ENCODE measurements at regions not wholly inside any gene's neighbourhood (a gene's known extent, or its start where the extent isn't known, plus 50 kb on each side); places are given as distances from the start of the nearest gene placed in this dataset.

DNA sequence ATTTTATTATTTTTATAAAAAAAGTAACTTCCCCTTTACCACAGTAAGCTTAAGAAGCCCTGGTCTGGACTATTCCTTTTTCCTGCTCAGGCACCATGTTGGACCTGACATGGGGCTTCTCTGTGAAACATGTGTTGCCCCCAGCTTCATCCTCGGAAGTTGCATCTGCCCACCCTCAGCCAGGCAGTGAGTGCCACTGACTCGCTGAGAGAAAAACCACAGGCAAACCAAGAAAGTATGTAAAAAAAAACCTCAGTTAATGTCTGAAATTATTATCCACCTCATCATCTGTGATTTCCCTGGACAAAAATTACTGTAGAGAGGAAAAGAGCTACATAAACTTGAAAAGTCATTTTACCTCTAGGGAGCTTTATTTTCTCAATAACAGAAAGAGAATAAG, 109.9 kb upstream of the MCHR2 start:
- no peak overlapping the region for H3K4me3 ChIP-seq
- H3K27ac ChIP-seq (replicated peaks): no peak overlapping the region
- no peaks in the 10 kb centered on the region for H3K9me3 ChIP-seq (replicated peaks)
- H3K27me3 ChIP-seq (ENCODE audit: low read depth): peaks cover 54% of the 10 kb centered on the region
- no peak for DNase-seq
- TF ChIP-seq, protein P1, sequence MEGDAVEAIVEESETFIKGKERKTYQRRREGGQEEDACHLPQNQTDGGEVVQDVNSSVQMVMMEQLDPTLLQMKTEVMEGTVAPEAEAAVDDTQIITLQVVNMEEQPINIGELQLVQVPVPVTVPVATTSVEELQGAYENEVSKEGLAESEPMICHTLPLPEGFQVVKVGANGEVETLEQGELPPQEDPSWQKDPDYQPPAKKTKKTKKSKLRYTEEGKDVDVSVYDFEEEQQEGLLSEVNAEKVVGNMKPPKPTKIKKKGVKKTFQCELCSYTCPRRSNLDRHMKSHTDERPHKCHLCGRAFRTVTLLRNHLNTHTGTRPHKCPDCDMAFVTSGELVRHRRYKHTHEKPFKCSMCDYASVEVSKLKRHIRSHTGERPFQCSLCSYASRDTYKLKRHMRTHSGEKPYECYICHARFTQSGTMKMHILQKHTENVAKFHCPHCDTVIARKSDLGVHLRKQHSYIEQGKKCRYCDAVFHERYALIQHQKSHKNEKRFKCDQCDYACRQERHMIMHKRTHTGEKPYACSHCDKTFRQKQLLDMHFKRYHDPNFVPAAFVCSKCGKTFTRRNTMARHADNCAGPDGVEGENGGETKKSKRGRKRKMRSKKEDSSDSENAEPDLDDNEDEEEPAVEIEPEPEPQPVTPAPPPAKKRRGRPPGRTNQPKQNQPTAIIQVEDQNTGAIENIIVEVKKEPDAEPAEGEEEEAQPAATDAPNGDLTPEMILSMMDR (IDR thresholded peaks at IDR 0.05; ENCODE audit: borderline replicate concordance): no peak
- intact Hi-C loops (cut with micrococcal nuclease): loop anchor here (5.0 kb wide), 1 partner anchor 553 kb away; no protein-coding TSS in a partner anchor
- no peaks in the 10 kb centered on the region for H3K4me1 ChIP-seq
- no peaks in the 10 kb centered on the region for H3K36me3 ChIP-seq

DNA sequence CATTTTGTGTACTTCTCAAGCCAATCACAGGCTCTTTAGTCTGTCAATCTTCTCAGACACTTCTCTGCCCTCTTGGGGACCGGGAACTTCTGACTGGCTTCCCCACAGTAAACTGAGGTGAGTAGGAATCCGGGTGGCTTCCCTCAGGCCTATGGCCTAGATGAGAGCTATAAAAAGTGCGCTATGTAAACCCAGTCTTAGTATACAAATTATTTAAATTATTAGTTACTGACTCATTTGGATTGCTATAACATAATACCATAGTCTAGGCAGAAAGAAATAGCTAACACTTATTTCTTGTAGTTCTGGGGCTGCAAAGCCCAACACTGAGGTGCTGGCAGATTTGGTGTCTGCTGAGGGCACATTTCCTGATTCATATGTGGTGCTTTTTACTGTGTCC, 109.2 kb upstream of the MCHR2 start:
- Histone ChIP-seq H3K27ac (replicated peaks) (no peak overlapping the region), H3K36me3 (no peaks in the 10 kb centered on the region), H3K27me3 (ENCODE audit: low read depth) (peaks cover 59% of the 10 kb centered on the region), H3K4me1 (no peaks in the 10 kb centered on the region), H3K9me3 (replicated peaks) (no peaks in the 10 kb centered on the region), H3K4me3 (no peak overlapping the region)
- intact Hi-C loops (cut with micrococcal nuclease): loop anchor here (5.0 kb wide), 1 partner anchor 554 kb away; no protein-coding TSS in a partner anchor
- no peak for DNase-seq
- TF ChIP-seq, protein P1 (IDR thresholded peaks at IDR 0.05; ENCODE audit: borderline replicate concordance): no peak

DNA sequence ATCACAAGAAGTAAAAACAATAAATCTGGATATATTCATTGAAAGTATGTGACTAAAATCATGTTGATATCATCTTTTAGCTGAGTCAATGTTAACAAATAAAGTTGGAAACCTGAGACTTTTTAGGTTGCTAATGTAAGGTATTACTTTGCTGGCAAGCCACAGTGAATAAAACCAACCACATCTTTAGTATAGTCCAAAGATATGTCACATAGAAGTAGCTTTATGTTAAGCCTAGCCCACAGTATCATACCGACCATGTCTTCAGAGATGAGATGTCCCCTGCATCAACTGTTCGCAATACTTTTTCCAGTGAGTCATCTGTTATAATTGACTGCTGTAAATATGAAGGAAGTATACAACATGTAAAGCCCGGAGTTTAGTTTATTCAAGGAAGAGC, 107.6 kb upstream of the MCHR2 start:
- Histone ChIP-seq H3K9me3 (replicated peaks) (no peaks in the 10 kb centered on the region), H3K4me1 (no peaks in the 10 kb centered on the region), H3K27ac (replicated peaks) (no peak overlapping the region), H3K36me3 (no peaks in the 10 kb centered on the region), H3K27me3 (ENCODE audit: low read depth) (peaks cover 61% of the 10 kb centered on the region), H3K4me3 (no peak overlapping the region)
- intact Hi-C loops (cut with micrococcal nuclease): loop anchor here (5.0 kb wide), 1 partner anchor 556 kb away; no protein-coding TSS in a partner anchor
- TF ChIP-seq, protein P1 (IDR thresholded peaks at IDR 0.05; ENCODE audit: borderline replicate concordance): no peak
- no peak for DNase-seq

DNA sequence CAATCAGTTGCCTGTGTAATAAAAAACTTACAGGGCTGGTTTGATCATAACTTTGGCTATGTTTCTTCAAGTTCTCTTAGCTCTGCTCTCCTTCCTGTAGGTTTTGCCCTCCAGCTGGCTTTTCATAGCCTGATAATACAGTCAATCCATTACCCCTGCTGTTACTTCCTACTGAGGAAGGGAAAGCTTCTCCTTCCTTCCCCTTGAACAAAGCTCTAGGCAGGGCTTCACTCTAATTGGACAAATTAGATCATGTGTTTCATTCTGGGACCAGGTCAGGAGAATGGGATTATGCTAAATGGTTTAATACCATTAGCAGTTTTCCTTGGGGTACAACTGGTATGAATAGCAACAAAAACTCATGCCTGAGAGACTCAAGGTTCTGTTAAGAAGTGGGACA, 106.8 kb upstream of the MCHR2 start:
- no peak for DNase-seq
- Histone ChIP-seq H3K9me3 (replicated peaks) (no peaks in the 10 kb centered on the region), H3K4me1 (no peaks in the 10 kb centered on the region), H3K4me3 (no peak overlapping the region), H3K27ac (replicated peaks) (no peak overlapping the region), H3K27me3 (ENCODE audit: low read depth) (peaks cover 53% of the 10 kb centered on the region), H3K36me3 (no peaks in the 10 kb centered on the region)
- TF ChIP-seq, protein P1 (IDR thresholded peaks at IDR 0.05; ENCODE audit: borderline replicate concordance): no peak
- intact Hi-C loops (cut with micrococcal nuclease): loop anchor here (5.0 kb wide), 1 partner anchor 557 kb away; no protein-coding TSS in a partner anchor

DNA sequence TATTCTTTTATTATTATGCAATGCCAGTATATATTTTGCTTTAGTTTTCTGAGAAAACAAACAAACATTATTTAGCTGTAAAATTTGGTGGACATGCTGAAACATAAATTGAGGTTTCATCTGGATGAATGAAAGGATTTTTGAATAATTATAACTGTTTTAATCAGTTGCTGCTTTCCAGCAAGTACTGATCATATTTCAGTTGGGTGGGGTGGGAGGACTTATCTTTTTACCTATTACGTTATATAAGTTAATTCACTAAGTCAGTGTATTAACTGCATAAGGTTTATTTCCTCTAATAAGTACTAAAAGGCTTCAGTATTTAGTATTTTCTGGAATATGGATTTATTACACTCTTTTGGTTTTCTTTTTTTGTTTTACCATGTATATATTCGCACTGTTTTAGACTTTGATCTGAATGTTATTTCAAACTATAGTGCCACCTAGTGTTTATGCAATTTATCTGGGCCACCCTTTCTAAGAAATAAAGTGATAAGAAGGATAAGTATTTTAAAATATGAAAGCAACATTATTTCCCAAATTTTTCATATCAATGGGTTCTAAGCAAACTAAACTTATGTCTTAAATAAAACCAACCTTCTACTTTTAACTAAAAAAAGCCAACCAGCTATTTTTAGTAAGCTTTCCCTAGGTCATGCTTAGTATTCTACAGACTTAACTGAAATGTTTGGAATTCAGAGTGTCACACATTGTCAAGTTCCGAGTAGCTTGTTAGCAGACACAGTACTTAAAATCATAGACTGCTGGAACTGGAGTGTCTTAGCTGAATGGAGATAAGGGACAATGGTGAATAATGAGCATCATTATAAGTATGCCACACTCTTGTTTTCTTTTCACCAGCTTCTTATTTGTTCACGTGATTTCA, 105.4 kb upstream of the MCHR2 start:
- intact Hi-C loops (cut with micrococcal nuclease): loop anchor here (5.0 to 10.0 kb wide), 2 partner anchors 235 to 558 kb away; no protein-coding TSS in a partner anchor
- Histone ChIP-seq H3K27me3 (ENCODE audit: low read depth) (peaks cover 47% of the 10 kb centered on the region), H3K4me3 (no peak overlapping the region), H3K4me1 (no peaks in the 10 kb centered on the region), H3K36me3 (no peaks in the 10 kb centered on the region), H3K9me3 (replicated peaks) (no peaks in the 10 kb centered on the region), H3K27ac (replicated peaks) (no peak overlapping the region)
- no peak for DNase-seq
- TF ChIP-seq, protein P1 (IDR thresholded peaks at IDR 0.05; ENCODE audit: borderline replicate concordance): peak; percentile 53
